GM23338 (cell line): ENCODE measurements at regions not wholly inside any gene's neighbourhood (a gene's known extent, or its start where the extent isn't known, plus 50 kb on each side); places are given as distances from the start of the nearest gene placed in this dataset.

Experiments used
- ATAC-seq: fragments of 200-7000 bp; cut with Tn5 transposase; 3 replicates; pipeline ENCODE4 v1.9.1; 2020
- DNase-seq: peaks from one replicate; pipeline ENCODE4 v3.0.0-alpha.2; 2015; ENCODE audit warnings: low spot score
- H2AFZ ChIP-seq: fragments of 200-600 bp; sonication (generic); 2 replicates; pipeline ENCODE4 v1.8.0; 2016; ENCODE audit warnings: antibody characterized with exemption, mild to moderate bottlenecking, moderate library complexity
- H3F3A ChIP-seq: fragments of 200-600 bp; sonication (generic); replicated peaks from 2 replicates; pipeline ENCODE4 v1.8.0; 2017; ENCODE audit warnings: antibody characterized with exemption, mixed run types, low read depth
- H3K27ac ChIP-seq: fragments of 200-600 bp; sonication (generic); 2 replicates; pipeline ENCODE4 v1.6.1; 2016; ENCODE audit warnings: low read depth
- H3K27me3 ChIP-seq: fragments of 200-600 bp; sonication (generic); 2 replicates; pipeline ENCODE4 v1.8.0; 2016; ENCODE audit warnings: mild to moderate bottlenecking, mixed run types, moderate library complexity; ENCODE audit not compliant: insufficient read depth
- H3K36me3 ChIP-seq: fragments of 200-600 bp; sonication (generic); 2 replicates; pipeline ENCODE4 v1.8.0; 2016; ENCODE audit warnings: mild to moderate bottlenecking; ENCODE audit not compliant: insufficient read depth
- H3K4me1 ChIP-seq: fragments of 200-600 bp; sonication (generic); 2 replicates; pipeline ENCODE4 v1.8.0; 2016; ENCODE audit warnings: mild to moderate bottlenecking, moderate library complexity; ENCODE audit not compliant: insufficient read depth
- H3K4me2 ChIP-seq: fragments of 200-600 bp; sonication (generic); 2 replicates; pipeline ENCODE4 v1.7.1; 2017; ENCODE audit warnings: mixed run types
- H3K4me3 ChIP-seq: fragments of 200-600 bp; sonication (generic); 2 replicates; pipeline ENCODE4 v1.6.1; 2016; ENCODE audit warnings: mixed run types
- H3K79me2 ChIP-seq: fragments of 200-600 bp; sonication (generic); replicated peaks from 2 replicates; pipeline ENCODE4 v1.8.0; 2017; ENCODE audit warnings: mild to moderate bottlenecking; ENCODE audit not compliant: insufficient read depth
- H3K9me2 ChIP-seq: fragments of 200-600 bp; sonication (generic); 2 replicates; pipeline ENCODE4 v1.8.0; 2017; ENCODE audit not compliant: insufficient read depth
- H4K20me1 ChIP-seq: fragments of 200-600 bp; sonication (generic); replicated peaks from 2 replicates; pipeline ENCODE4 v1.8.0; 2017; ENCODE audit warnings: mild to moderate bottlenecking; ENCODE audit not compliant: insufficient read depth
- H3K27ac Mint-ChIP-seq: 2 replicates; pipeline ENCODE4 v1.8.0; 2020; ENCODE audit warnings: inconsistent platforms, mild to moderate bottlenecking, moderate library complexity, mixed read lengths
- H3K27me3 Mint-ChIP-seq: 3 replicates; pipeline ENCODE4 v1.8.0; 2022; ENCODE audit warnings: low read depth, mild to moderate bottlenecking, moderate library complexity, mixed read lengths, inconsistent platforms; ENCODE audit not compliant: insufficient read depth, poor library complexity
- H3K36me3 Mint-ChIP-seq: 3 replicates; pipeline ENCODE4 v1.8.0; 2021; ENCODE audit warnings: low read depth, mild to moderate bottlenecking, inconsistent platforms, moderate library complexity, mixed read lengths
- H3K4me1 Mint-ChIP-seq: 3 replicates; pipeline ENCODE4 v1.8.0; 2020; ENCODE audit warnings: mild to moderate bottlenecking, inconsistent platforms, mixed read lengths
- H3K4me3 Mint-ChIP-seq: 3 replicates; pipeline ENCODE4 v1.8.0; 2021; ENCODE audit warnings: moderate library complexity, mild to moderate bottlenecking, inconsistent platforms, mixed read lengths
- H3K9me3 Mint-ChIP-seq: 3 replicates; pipeline ENCODE4 v1.8.0; 2020; ENCODE audit warnings: moderate library complexity, mild to moderate bottlenecking, inconsistent platforms, mixed read lengths
- CREB1 ChIP-seq: fragments of 250-450 bp; sonication (Bioruptor Pico); IDR thresholded peaks from 2 replicates; pipeline ENCODE4 v1.5.0; 2020; ENCODE audit warnings: low read depth, mild to moderate bottlenecking, moderate library complexity
- ETS1 ChIP-seq: IDR thresholded peaks from 2 replicates; pipeline ENCODE4 v1.6.1; 2016; ENCODE audit warnings: antibody characterized with exemption
- EZH2 ChIP-seq: fragments of 200-600 bp; sonication (generic); IDR thresholded peaks from one replicate; pipeline ENCODE4 v1.8.0; 2017; ENCODE audit warnings: antibody characterized with exemption, mild to moderate bottlenecking, low read depth; ENCODE audit not compliant: unreplicated experiment
- EZH2phosphoT487 ChIP-seq: fragments of 200-600 bp; sonication (generic); IDR thresholded peaks from one replicate; pipeline ENCODE4 v1.8.1; 2018; ENCODE audit warnings: antibody characterized with exemption; ENCODE audit not compliant: unreplicated experiment
- JUNB ChIP-seq: IDR thresholded peaks from one replicate; pipeline ENCODE4 v1.6.1; 2016; ENCODE audit warnings: antibody characterized with exemption; ENCODE audit not compliant: unreplicated experiment
- NANOG ChIP-seq: IDR thresholded peaks from 2 replicates; pipeline ENCODE4 v1.6.1; 2016; ENCODE audit warnings: antibody characterized with exemption, borderline replicate concordance
- POLR2AphosphoS5 ChIP-seq: IDR thresholded peaks from 2 replicates; pipeline ENCODE4 v1.6.1; 2016; ENCODE audit warnings: antibody characterized with exemption, low read depth
- STAT1 ChIP-seq: IDR thresholded peaks from one replicate; pipeline ENCODE4 v1.6.1; 2016; ENCODE audit warnings: antibody characterized with exemption; ENCODE audit not compliant: unreplicated experiment
- ZNF114 ChIP-seq: fragments of 250-450 bp; sonication (Bioruptor Pico); IDR thresholded peaks from 2 replicates; pipeline ENCODE4 v1.5.0; 2020; ENCODE audit warnings: mild to moderate bottlenecking, moderate library complexity
- ZNF331 ChIP-seq: fragments of 250-450 bp; sonication (Bioruptor Pico); IDR thresholded peaks from 2 replicates; pipeline ENCODE4 v1.5.0; 2020; ENCODE audit warnings: low read depth, mild to moderate bottlenecking, moderate library complexity
- TF ChIP-seq, protein P1 (sequence below): IDR thresholded peaks from one replicate; pipeline ENCODE4 v1.6.1; 2018; ENCODE audit warnings: antibody characterized with exemption; ENCODE audit not compliant: unreplicated experiment
- TF ChIP-seq, protein P2 (sequence below), 2 experiments: fragments of 200-600 bp in 1 of 2; sonication (generic) in 1 of 2; conservative IDR thresholded peaks; 2 replicates each; pipeline versions ENCODE4 v1.5.1 to v1.6.1; 2016 to 2017; ENCODE audit warnings: antibody characterized with exemption in 2 of 2, low read depth in 2 of 2, mild to moderate bottlenecking in 2 of 2, moderate library complexity in 1 of 2
- TF ChIP-seq, protein P3 (sequence below): fragments of 250-450 bp; sonication (Bioruptor Pico); IDR thresholded peaks from 2 replicates; pipeline ENCODE4 v1.5.0; 2020; ENCODE audit warnings: mild to moderate bottlenecking, moderate library complexity

DNA sequence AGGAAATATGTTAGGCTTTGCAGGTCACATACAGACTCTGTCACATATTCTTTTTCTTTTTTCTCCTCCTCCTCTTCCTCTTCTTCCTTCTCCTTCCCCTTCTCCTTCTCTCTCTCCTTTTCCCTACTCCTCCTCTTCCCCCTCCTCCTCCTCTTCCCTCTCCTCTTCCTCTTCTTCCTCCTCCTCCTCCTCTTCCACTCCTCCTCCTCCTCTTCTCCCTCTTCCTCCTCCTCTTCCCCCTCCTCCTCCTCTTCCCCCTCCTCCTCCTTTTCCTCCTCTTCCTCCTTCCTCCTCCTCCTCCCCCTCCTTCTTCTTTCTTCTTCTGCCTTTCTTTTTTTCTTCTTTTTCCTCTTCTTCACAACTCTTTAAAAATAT lies 159.8 kb downstream of the KIF20B start:
- Mint-ChIP-seq H3K27ac (no peak overlapping the region), H3K27me3 (no peaks in the 10 kb centered on the region), H3K9me3 (no peaks in the 10 kb centered on the region), H3K36me3 (no peaks in the 10 kb centered on the region), H3K4me1 (peaks cover 17% of the 10 kb centered on the region; the same call in 2 of the 3 replicates), H3K4me3 (no peak overlapping the region)
- H4K20me1 ChIP-seq = no peaks in the 10 kb centered on the region
- H3K9me2 ChIP-seq = peaks cover 5% of the 10 kb centered on the region
- no peaks in the 10 kb centered on the region for H3K79me2 ChIP-seq
- no peak overlapping the region for H3K27ac ChIP-seq
- TF ChIP-seq POLR2AphosphoS5 (no peak), STAT1 (no peak), EZH2phosphoT487 (no peak), ZNF114 (no peak), ETS1 (no peak), ZNF331 (CRISPR knock-in tag) (no peak), EZH2 (no peak), JUNB (no peak), CREB1 (CRISPR knock-in tag) (no peak), NANOG (no peak)
- TF ChIP-seq, protein P1, sequence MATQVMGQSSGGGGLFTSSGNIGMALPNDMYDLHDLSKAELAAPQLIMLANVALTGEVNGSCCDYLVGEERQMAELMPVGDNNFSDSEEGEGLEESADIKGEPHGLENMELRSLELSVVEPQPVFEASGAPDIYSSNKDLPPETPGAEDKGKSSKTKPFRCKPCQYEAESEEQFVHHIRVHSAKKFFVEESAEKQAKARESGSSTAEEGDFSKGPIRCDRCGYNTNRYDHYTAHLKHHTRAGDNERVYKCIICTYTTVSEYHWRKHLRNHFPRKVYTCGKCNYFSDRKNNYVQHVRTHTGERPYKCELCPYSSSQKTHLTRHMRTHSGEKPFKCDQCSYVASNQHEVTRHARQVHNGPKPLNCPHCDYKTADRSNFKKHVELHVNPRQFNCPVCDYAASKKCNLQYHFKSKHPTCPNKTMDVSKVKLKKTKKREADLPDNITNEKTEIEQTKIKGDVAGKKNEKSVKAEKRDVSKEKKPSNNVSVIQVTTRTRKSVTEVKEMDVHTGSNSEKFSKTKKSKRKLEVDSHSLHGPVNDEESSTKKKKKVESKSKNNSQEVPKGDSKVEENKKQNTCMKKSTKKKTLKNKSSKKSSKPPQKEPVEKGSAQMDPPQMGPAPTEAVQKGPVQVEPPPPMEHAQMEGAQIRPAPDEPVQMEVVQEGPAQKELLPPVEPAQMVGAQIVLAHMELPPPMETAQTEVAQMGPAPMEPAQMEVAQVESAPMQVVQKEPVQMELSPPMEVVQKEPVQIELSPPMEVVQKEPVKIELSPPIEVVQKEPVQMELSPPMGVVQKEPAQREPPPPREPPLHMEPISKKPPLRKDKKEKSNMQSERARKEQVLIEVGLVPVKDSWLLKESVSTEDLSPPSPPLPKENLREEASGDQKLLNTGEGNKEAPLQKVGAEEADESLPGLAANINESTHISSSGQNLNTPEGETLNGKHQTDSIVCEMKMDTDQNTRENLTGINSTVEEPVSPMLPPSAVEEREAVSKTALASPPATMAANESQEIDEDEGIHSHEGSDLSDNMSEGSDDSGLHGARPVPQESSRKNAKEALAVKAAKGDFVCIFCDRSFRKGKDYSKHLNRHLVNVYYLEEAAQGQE = no peak
- TF ChIP-seq, protein P2, sequence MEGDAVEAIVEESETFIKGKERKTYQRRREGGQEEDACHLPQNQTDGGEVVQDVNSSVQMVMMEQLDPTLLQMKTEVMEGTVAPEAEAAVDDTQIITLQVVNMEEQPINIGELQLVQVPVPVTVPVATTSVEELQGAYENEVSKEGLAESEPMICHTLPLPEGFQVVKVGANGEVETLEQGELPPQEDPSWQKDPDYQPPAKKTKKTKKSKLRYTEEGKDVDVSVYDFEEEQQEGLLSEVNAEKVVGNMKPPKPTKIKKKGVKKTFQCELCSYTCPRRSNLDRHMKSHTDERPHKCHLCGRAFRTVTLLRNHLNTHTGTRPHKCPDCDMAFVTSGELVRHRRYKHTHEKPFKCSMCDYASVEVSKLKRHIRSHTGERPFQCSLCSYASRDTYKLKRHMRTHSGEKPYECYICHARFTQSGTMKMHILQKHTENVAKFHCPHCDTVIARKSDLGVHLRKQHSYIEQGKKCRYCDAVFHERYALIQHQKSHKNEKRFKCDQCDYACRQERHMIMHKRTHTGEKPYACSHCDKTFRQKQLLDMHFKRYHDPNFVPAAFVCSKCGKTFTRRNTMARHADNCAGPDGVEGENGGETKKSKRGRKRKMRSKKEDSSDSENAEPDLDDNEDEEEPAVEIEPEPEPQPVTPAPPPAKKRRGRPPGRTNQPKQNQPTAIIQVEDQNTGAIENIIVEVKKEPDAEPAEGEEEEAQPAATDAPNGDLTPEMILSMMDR (conservative IDR thresholded peaks at IDR 0.05; ENCODE audit: low read depth in 2 of 2) = no peak
- TF ChIP-seq, protein P3, sequence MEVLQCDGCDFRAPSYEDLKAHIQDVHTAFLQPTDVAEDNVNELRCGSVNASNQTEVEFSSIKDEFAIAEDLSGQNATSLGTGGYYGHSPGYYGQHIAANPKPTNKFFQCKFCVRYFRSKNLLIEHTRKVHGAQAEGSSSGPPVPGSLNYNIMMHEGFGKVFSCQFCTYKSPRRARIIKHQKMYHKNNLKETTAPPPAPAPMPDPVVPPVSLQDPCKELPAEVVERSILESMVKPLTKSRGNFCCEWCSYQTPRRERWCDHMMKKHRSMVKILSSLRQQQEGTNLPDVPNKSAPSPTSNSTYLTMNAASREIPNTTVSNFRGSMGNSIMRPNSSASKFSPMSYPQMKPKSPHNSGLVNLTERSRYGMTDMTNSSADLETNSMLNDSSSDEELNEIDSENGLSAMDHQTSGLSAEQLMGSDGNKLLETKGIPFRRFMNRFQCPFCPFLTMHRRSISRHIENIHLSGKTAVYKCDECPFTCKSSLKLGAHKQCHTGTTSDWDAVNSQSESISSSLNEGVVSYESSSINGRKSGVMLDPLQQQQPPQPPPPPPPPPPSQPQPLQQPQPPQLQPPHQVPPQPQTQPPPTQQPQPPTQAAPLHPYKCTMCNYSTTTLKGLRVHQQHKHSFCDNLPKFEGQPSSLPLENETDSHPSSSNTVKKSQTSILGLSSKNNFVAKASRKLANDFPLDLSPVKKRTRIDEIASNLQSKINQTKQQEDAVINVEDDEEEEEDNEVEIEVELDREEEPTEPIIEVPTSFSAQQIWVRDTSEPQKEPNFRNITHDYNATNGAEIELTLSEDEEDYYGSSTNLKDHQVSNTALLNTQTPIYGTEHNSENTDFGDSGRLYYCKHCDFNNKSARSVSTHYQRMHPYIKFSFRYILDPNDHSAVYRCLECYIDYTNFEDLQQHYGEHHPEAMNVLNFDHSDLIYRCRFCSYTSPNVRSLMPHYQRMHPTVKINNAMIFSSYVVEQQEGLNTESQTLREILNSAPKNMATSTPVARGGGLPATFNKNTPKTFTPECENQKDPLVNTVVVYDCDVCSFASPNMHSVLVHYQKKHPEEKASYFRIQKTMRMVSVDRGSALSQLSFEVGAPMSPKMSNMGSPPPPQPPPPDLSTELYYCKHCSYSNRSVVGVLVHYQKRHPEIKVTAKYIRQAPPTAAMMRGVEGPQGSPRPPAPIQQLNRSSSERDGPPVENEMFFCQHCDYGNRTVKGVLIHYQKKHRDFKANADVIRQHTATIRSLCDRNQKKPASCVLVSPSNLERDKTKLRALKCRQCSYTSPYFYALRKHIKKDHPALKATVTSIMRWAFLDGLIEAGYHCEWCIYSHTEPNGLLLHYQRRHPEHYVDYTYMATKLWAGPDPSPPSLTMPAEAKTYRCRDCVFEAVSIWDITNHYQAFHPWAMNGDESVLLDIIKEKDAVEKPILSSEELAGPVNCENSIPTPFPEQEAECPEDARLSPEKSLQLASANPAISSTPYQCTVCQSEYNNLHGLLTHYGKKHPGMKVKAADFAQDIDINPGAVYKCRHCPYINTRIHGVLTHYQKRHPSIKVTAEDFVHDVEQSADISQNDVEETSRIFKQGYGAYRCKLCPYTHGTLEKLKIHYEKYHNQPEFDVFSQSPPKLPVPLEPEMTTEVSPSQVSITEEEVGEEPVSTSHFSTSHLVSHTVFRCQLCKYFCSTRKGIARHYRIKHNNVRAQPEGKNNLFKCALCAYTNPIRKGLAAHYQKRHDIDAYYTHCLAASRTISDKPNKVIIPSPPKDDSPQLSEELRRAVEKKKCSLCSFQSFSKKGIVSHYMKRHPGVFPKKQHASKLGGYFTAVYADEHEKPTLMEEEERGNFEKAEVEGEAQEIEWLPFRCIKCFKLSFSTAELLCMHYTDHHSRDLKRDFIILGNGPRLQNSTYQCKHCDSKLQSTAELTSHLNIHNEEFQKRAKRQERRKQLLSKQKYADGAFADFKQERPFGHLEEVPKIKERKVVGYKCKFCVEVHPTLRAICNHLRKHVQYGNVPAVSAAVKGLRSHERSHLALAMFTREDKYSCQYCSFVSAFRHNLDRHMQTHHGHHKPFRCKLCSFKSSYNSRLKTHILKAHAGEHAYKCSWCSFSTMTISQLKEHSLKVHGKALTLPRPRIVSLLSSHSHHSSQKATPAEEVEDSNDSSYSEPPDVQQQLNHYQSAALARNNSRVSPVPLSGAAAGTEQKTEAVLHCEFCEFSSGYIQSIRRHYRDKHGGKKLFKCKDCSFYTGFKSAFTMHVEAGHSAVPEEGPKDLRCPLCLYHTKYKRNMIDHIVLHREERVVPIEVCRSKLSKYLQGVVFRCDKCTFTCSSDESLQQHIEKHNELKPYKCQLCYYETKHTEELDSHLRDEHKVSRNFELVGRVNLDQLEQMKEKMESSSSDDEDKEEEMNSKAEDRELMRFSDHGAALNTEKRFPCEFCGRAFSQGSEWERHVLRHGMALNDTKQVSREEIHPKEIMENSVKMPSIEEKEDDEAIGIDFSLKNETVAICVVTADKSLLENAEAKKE = no peak
- H3K4me3 ChIP-seq = no peak overlapping the region
- no peak for DNase-seq
- H3F3A ChIP-seq = no peaks in the 10 kb centered on the region
- H2AFZ ChIP-seq = no peak overlapping the region
- no peaks in the 10 kb centered on the region for H3K27me3 ChIP-seq
- peaks cover 7% of the 10 kb centered on the region; the same call in 1 of the 2 replicates for H3K4me1 ChIP-seq
- no peak overlapping the region for H3K4me2 ChIP-seq
- H3K36me3 ChIP-seq = no peaks in the 10 kb centered on the region
- no peak for ATAC-seq
